ENCODE measurements at regions not wholly inside any gene's neighbourhood (a gene's known extent, or its start where the extent isn't known, plus 50 kb on each side); places are given as distances from the start of the nearest gene placed in this dataset.

GRCh38 chr7:15737601-15738000 lies 51.1 kb upstream of the MEOX2 start:
- DNase-seq: no peak
